Lung (tissue), 11 donors: ENCODE measurements at regions not wholly inside any gene's neighbourhood (a gene's known extent, or its start where the extent isn't known, plus 50 kb on each side); places are given as distances from the start of the nearest gene placed in this dataset.

Source experiments
- ATAC-seq: fragments of 200-7000 bp; cut with Tn5 transposase; one replicate; pipeline ENCODE4 v1.9.1; 2020; ENCODE audit warnings: moderate number of reproducible peaks; ENCODE audit not compliant: insufficient read depth, low FRiP score
- DNase-seq, 3 donors: peaks; one replicate each; pipeline ENCODE4 v3.0.0-alpha.2; 2013 to 2017
- H3K27ac ChIP-seq, 2 donors: one replicate each; pipeline ENCODE4 v1.5.1; 2013; ENCODE audit warnings: mild to moderate bottlenecking in 2 of 2, moderate library complexity in 2 of 2, control low read depth in 1 of 2, inconsistent platforms in 1 of 2, low read depth in 1 of 2, low read length in 1 of 2
- H3K27me3 ChIP-seq, 3 donors: one replicate each; pipeline ENCODE4 v1.5.1; 2013; ENCODE audit warnings: low read length in 2 of 3; ENCODE audit not compliant: control insufficient read depth in 3 of 3, insufficient read depth in 3 of 3
- H3K36me3 ChIP-seq, 4 donors: one replicate each; pipeline ENCODE4 v1.5.1; 2013; ENCODE audit warnings: low read length in 4 of 4, mild to moderate bottlenecking in 1 of 4, moderate library complexity in 1 of 4; ENCODE audit not compliant: control insufficient read depth in 4 of 4, insufficient read depth in 4 of 4
- H3K4me1 ChIP-seq, 5 donors: one replicate each; pipeline ENCODE4 v1.5.1; 2013; ENCODE audit warnings: low read length in 5 of 5, mild to moderate bottlenecking in 2 of 5, moderate library complexity in 1 of 5; ENCODE audit not compliant: control insufficient read depth in 5 of 5, insufficient read depth in 5 of 5
- H3K4me3 ChIP-seq: one replicate; pipeline ENCODE4 v1.5.1; 2013; ENCODE audit warnings: mild to moderate bottlenecking, control low read depth, moderate library complexity
- H3K9ac ChIP-seq, 2 donors: one replicate each; pipeline ENCODE4 v1.5.1; 2013; ENCODE audit warnings: low read length in 2 of 2, control low read depth in 1 of 2; ENCODE audit not compliant: insufficient read depth in 1 of 2
- H3K9me3 ChIP-seq, 4 donors: one replicate each; pipeline ENCODE4 v1.5.1; 2013; ENCODE audit warnings: low read length in 3 of 4, mild to moderate bottlenecking in 1 of 4, moderate library complexity in 1 of 4; ENCODE audit not compliant: control insufficient read depth in 4 of 4, insufficient read depth in 3 of 4
- CTCF ChIP-seq: IDR thresholded peaks from 2 replicates; pipeline ENCODE4 v1.5.1; 2012; ENCODE audit warnings: mild to moderate bottlenecking; ENCODE audit errors: control extremely low read depth, extremely low read depth
- WGBS, 2 donors: extraction: QIAGEN DNeasy Blood & Tissue Kit; methylation state at CpG; one replicate each; pipeline ENCODE4 v1.1.7; 2013; 5-methylcytosine and 5-hydroxymethylcytosine counted together
- donor health status: control.
- donor health status: control.
- donor health status: Bipolar disorder and iron deficiency.
- donor health status: healthy.
- donor health status: DM: yes; HTN: yes; CAD: no.

DNA sequence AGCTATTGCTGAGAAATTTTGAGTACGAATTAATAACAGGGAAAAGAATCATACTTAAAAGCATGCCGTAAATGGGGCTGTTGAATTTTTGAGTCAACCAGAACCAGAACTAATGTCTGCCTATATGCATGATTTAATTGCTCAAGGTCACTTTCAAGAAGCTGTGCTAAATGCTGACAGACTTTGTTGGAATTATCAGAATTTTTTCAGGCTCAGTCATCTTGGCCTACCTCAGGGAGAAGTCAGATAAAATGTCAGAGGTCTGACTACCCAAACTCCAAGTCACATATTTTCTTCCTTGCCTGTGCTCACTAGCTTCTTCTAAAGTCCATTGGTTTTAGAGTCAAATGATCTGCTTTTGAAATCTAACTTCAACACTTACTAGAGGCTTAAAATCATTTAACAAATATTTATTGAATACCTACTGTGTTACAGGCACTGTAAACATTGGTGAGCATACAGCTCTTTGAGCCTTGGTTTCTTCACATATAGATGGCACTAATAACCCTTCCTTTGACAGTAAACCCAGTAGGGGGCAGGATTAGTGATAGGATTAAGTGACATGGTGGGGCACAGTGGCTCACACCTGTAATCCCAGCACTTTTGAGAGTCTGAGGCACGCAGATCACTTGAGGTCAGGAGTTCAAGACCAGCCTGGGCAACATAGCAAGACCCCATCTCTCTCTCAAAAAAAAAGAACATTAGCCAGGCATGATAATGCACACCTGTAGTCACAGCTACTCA lies 121.2 kb upstream of the SLC44A3 start:
- no peak overlapping the region for H3K9ac ChIP-seq
- H3K36me3 ChIP-seq: no peaks in the 10 kb centered on the region
- no peak overlapping the region for H3K27ac ChIP-seq
- H3K4me1 ChIP-seq: peaks cover 0 to 2% (median 0%) of the 10 kb centered on the region in 5 donors
- ATAC-seq: no peak
- WGBS, 2 donors: 57 to 80% methylated on average over 3 of the region's 3 CpGs
- DNase-seq: no peak
- no peak overlapping the region for H3K4me3 ChIP-seq
- peaks cover 0 to 2% (median 0%) of the 10 kb centered on the region in 4 donors for H3K9me3 ChIP-seq
- H3K27me3 ChIP-seq: no peaks in the 10 kb centered on the region
- TF ChIP-seq CTCF: no peak

- ATAC-seq (no peak), DNase-seq (no peak)
- Histone ChIP-seq H3K36me3 (no peaks in the 10 kb centered on the region), H3K4me3 (no peak overlapping the region), H3K4me1 (peaks cover 0 to 2% (median 0%) of the 10 kb centered on the region in 5 donors), H3K27me3 (no peaks in the 10 kb centered on the region), H3K27ac (no peak overlapping the region), H3K9ac (no peak overlapping the region), H3K9me3 (peaks cover 0 to 2% (median 0%) of the 10 kb centered on the region in 4 donors)
- WGBS, 2 donors: 90 to 91% methylated on average over 2 of the region's 2 CpGs
- no peak for TF ChIP-seq CTCF
These were observed 121.8 kb upstream of the SLC44A3 start for GRCh38 chr1:94698356-94698755.

DNA sequence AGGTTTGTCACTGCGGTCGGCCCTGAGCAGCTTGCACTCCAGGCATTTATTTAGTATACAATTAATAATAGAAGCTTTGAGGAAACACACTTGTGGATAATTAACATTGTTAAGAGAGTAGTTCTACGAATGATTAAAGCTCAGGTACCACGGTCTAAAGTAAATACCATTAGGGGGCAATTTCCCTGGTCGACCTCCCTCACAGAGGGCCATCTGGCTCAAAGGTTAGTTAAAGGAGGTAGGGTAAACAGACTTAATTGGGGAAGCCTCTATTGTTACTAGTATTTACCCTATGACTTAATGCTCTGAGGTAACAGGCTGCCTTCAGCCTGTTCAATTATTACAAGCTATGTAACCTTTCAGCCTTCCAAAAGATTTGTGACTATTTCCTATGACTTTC lies 122.3 kb upstream of the SLC44A3 start:
- Histone ChIP-seq H3K4me3 (no peak overlapping the region), H3K4me1 (peaks cover 0 to 2% (median 0%) of the 10 kb centered on the region in 5 donors), H3K36me3 (no peaks in the 10 kb centered on the region), H3K9ac (no peak overlapping the region), H3K27ac (no peak overlapping the region), H3K27me3 (no peaks in the 10 kb centered on the region), H3K9me3 (peaks cover 0 to 2% (median 0%) of the 10 kb centered on the region in 4 donors)
- DNase-seq (no peak), ATAC-seq (no peak)
- TF ChIP-seq CTCF: no peak
- 68 to 81% methylated on average over 5 of the region's 5 CpGs for WGBS, 2 donors
